Kidney glomerular epithelial cell (primary cell): ENCODE measurements at regions not wholly inside any gene's neighbourhood (a gene's known extent, or its start where the extent isn't known, plus 50 kb on each side); places are given as distances from the start of the nearest gene placed in this dataset.

Experiments used
- DNase-seq: peaks from one replicate; lab custom pipeline; 2025; lab: John Stamatoyannopoulos, UW

DNA sequence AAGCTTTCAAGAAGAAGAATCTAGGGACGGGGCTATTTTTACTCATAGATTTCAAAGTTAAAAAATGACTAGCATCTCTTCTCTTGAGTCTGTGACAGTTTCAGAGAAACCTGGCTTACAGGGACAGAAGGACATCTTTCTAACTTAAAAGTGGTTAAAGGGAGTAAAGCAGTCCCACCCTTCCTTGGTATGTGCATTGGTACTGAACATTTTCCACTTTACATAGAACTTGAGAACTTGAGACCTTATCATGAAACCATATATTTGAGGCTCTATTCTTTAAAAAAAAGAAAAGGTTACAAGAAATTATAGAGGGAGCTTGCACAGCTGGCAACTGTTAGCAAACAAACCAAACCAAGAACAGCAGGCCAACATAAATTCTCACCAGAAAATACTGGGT is 73.4 kb upstream of the GAREM1 start:
- DNase-seq = no peak

DNA sequence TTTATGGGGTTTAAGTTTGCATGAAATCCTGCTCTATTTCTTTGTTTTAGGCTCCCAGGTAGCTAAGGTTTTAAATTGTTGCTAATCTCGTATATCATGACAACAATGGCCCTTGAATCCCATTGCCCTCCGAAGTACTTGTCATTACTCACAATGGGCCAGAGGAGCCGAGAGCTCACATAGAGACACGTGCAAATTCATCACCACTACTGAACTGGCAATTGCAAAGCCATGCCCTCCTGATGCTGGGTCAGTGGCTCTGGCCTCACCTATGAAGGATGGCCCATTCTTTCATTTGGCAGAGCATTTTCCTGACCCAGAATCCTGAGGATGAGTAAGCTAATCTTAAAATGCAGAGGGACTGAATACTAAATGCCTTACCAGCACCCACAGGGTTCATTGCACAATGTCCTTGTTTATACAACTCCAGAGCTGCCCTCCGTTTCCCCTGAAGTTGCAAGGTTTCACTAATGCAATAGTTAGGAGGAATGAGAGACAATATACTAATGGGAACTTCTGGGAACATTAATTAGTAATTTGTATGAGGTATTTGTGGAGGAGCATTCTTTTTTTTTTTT is 71.6 kb upstream of the GAREM1 start:
- peak; percentile 60 for DNase-seq

DNA sequence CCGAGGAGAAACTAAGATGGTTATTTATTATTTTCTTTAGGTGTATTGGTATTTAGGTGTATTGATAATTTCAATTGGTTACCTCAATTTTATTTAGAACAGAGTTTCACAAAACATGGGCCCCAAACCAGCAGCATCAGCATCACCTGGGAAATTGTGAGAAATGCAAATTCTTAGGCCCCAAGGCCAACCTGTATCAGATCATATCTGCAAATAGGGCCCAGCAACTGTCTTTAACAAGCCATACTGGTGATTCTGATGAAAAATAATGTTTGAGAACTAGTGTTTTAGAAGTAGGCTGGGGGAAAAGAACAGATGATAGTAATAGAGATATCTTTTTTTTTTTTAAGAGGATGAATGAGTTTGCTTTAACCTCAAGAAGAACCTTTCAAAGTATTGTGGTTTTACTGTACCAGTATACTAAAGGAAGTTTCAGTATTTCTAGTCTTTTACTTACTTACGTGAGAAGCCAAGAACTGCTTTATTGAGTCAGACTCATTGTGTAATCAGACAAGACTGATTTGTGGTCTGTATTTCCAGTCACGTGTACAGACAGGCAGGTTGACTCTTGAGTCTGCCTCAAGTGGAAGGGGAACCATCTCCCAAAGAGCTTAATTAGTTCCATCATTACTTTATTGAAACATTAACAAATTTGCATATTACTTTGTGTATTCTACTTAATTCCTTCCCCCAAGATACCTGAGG is 60.4 kb upstream of the GAREM1 start:
- peak; percentile 69 for DNase-seq

DNA sequence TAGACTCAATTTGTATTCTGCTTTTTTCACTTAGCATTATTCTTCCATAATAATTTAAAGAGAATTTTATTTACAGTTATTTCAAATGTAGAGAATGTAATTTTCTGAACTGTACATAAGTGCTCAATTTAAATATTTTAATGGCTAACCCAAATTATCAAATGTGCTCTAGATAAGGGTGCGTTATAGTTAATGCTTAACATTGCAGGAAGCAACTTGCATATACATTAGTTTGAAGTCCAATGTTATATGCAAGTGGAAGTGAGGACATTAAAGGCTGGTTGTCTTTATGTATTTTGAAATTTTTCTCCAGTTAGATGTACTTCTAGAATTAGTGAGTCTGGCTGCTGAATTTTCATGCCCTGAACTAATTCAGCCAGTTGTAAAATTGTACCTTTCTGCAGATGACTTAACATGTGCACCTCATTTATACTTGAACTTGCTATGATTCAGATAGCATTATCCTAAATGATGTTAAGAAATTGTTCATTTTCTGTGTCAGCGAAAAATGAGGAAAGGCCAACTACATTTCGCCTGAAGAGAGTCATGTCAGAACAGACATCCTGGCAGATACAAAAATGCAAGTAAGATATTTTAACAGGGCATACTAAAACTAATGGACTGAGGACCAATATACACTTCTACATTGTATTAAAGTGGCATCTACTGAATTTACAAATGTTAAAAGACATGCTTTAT is 59.2 kb upstream of the GAREM1 start:
- DNase-seq = no peak

DNA sequence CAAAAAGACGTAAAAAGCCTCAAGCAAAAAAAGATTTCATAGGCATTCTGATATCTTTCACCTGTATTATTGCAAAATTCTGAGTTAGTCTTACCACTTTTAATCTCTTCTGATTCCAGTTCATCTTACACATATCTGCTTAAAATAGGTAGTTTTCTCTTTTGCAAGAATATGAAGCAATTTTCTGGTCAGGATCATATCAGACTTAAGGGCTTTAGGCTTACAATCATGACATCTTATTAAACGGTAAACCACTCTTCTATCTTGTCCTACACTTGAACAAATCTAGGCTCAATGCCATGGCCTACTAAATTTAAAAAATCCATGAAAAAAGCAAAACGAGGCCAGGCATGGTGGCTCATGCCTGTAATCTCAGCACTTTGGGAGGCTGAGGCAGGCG is 50.1 kb upstream of the GAREM1 start:
- no peak for DNase-seq
